B cell (primary cell): ENCODE measurements at regions not wholly inside any gene's neighbourhood (a gene's known extent, or its start where the extent isn't known, plus 50 kb on each side); places are given as distances from the start of the nearest gene placed in this dataset.

Source experiments
- ATAC-seq: fragments of 200-7000 bp; cut with Tn5 transposase; one replicate; pipeline ENCODE4 v1.10.0; 2021; ENCODE audit warnings: low read depth, mild to moderate bottlenecking, moderate number of reproducible peaks, moderate library complexity
- CTCF ChIA-PET: fragments of 350-600 bp; sonication (Branson Sonifier 250); formaldehyde crosslinking; loops from one replicate; lab custom pipeline; 2021; ENCODE audit warnings: antibody characterized with exemption, inconsistent platforms; lab: Charles Lee
- POLR2A ChIA-PET: fragments of 350-600 bp; sonication (Branson Sonifier 250); formaldehyde crosslinking; loops from one replicate; lab custom pipeline; 2021; ENCODE audit warnings: antibody characterized with exemption; lab: Charles Lee
- DNase-seq: peaks from one replicate; pipeline ENCODE4 v3.0.0; 2013
- H2AFZ ChIP-seq: 2 replicates; pipeline ENCODE4 v1.6.1; 2012; ENCODE audit warnings: mild to moderate bottlenecking, low read depth, low read length; ENCODE audit not compliant: insufficient read depth, poor library complexity, severe bottlenecking
- H3K27ac ChIP-seq, 2 donors: 1 replicate in 1 of 2; 2 replicates in 1 of 2; pipeline ENCODE4 v1.5.1; 2012 to 2013; ENCODE audit warnings: low read length in 2 of 2, mild to moderate bottlenecking in 2 of 2, moderate library complexity in 1 of 2
- H3K27me3 ChIP-seq, 4 experiments: fragments of 200-600 bp in 1 of 4; sonication (generic) in 1 of 4; replicated peaks in 1 of 4; 1 replicate in 2 of 4; 2 replicates in 2 of 4; pipeline versions ENCODE4 v1.6.1 to v1.7.0; 2013 to 2016; ENCODE audit warnings: low read length in 3 of 4, mild to moderate bottlenecking in 2 of 4, mixed read lengths in 1 of 4, moderate library complexity in 1 of 4; ENCODE audit not compliant: insufficient read depth in 4 of 4, control insufficient read depth in 3 of 4; ENCODE audit errors: control extremely low read depth in 1 of 4
- H3K36me3 ChIP-seq, 2 experiments: replicated peaks in 1 of 2; 1 replicate in 1 of 2; 2 replicates in 1 of 2; pipeline versions ENCODE4 v1.6.1 to v1.7.1; 2013; ENCODE audit warnings: low read length in 1 of 2; ENCODE audit not compliant: insufficient read depth in 2 of 2, control insufficient read depth in 1 of 2; ENCODE audit errors: control extremely low read depth in 1 of 2, extremely low read depth in 1 of 2
- H3K4me1 ChIP-seq, 2 donors: fragments of 200-600 bp in 1 of 2; sonication (generic) in 1 of 2; 1 replicate in 1 of 2; 2 replicates in 1 of 2; pipeline versions ENCODE4 v1.5.1 to v1.6.1; 2013 to 2017; ENCODE audit warnings: low read length in 2 of 2; ENCODE audit not compliant: control insufficient read depth in 2 of 2, insufficient read depth in 2 of 2
- H3K4me2 ChIP-seq: replicated peaks from 2 replicates; pipeline ENCODE3; 2012; ENCODE audit warnings: mild to moderate bottlenecking, low read depth, low read length; ENCODE audit not compliant: poor library complexity, severe bottlenecking
- H3K4me3 ChIP-seq, 5 experiments: fragments of 200-600 bp in 1 of 5; sonication (generic) in 1 of 5; 1 replicate in 3 of 5; 2 replicates in 2 of 5; pipeline versions ENCODE4 v1.5.1 to v1.7.0; 2011 to 2016; ENCODE audit warnings: low read length in 4 of 5, mild to moderate bottlenecking in 4 of 5, low read depth in 2 of 5, control low read depth in 1 of 5, moderate library complexity in 1 of 5; ENCODE audit not compliant: insufficient read depth in 1 of 5; ENCODE audit errors: control extremely low read depth in 1 of 5, extremely low read depth in 1 of 5
- H3K79me2 ChIP-seq: fragments of 200-600 bp; sonication (generic); one replicate; pipeline ENCODE4 v1.6.0; 2016; ENCODE audit warnings: low read length; ENCODE audit not compliant: control insufficient read depth, insufficient read depth
- H3K9ac ChIP-seq: fragments of 200-600 bp; sonication (generic); 2 replicates; pipeline ENCODE4 v1.6.1; 2017; ENCODE audit warnings: mild to moderate bottlenecking, low read length, moderate library complexity
- H3K9me3 ChIP-seq, 3 donors: one replicate each; pipeline versions ENCODE4 v1.6.1 to v1.7.1; 2013; ENCODE audit warnings: low read length in 2 of 3; ENCODE audit not compliant: control insufficient read depth in 2 of 3, insufficient read depth in 1 of 3; ENCODE audit errors: control extremely low read depth in 1 of 3
- H4K20me1 ChIP-seq: 2 replicates; pipeline ENCODE4 v1.6.0; 2012; ENCODE audit warnings: mild to moderate bottlenecking, low read length; ENCODE audit not compliant: insufficient read depth, control insufficient read depth, poor library complexity, severe bottlenecking
- H3K27ac Mint-ChIP-seq: one replicate; pipeline ENCODE4 v1.8.0; 2021; ENCODE audit warnings: mixed read lengths
- H3K27me3 Mint-ChIP-seq: one replicate; pipeline ENCODE4 v1.8.0; 2021; ENCODE audit warnings: mixed read lengths
- H3K4me1 Mint-ChIP-seq: one replicate; pipeline ENCODE4 v1.8.0; 2021; ENCODE audit warnings: mixed read lengths
- H3K4me3 Mint-ChIP-seq: one replicate; pipeline ENCODE4 v1.8.0; 2021; ENCODE audit warnings: mixed read lengths
- H3K9me3 Mint-ChIP-seq: one replicate; pipeline ENCODE4 v1.8.0; 2022; ENCODE audit warnings: mixed read lengths; ENCODE audit not compliant: insufficient read depth
- EZH2 ChIP-seq: IDR thresholded peaks from 2 replicates; pipeline ENCODE4 v1.6.1; 2012; ENCODE audit warnings: borderline replicate concordance, low read depth, mild to moderate bottlenecking, moderate library complexity, low read length; ENCODE audit not compliant: insufficient read depth, poor library complexity, severe bottlenecking
- WGBS: methylation state at CpG from one replicate; pipeline ENCODE4 v1.1.5; 2013; ENCODE audit warnings: missing lambda C conversion rate; ENCODE audit not compliant: insufficient coverage; 5-methylcytosine and 5-hydroxymethylcytosine counted together
- intact Hi-C: fragments of 100-400 bp; cut with micrococcal nuclease; formaldehyde crosslinking; loops from one replicate; pipeline ENCODE4 v1.10.0; 2022
- TF ChIP-seq, protein P1 (sequence below): fragments of 200-600 bp; IDR thresholded peaks from one replicate; pipeline ENCODE4 v1.8.0; 2022; ENCODE audit warnings: antibody characterized with exemption, mild to moderate bottlenecking

DNA sequence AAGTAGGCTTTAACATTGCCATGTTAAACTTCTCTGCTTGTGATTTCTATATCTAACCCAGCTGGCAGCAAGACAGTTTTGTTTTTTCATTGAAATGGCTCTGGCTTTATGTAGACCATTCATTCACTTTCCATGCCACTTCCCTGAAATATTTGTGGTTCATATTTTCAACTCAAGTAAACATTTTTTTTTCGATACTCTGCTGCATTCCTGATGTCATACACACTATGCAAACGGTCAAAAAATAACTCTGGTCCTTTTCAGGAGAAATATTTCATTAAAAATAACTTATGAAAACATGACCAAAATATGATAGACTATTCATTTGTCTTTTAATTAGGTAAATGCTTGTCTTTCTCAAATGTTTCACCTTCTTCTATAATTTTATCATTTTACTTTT lies 116.3 kb downstream of the USP22 start:
- no peak overlapping the region for H3K27ac ChIP-seq
- ATAC-seq (no peak), DNase-seq (no peak)
- no peaks in the 10 kb centered on the region for H3K27me3 ChIP-seq
- H3K9me3 ChIP-seq: no peaks in the 10 kb centered on the region
- no peak overlapping the region for H3K4me3 Mint-ChIP-seq
- H3K9ac ChIP-seq: no peak overlapping the region
- CTCF ChIA-PET: interaction anchor here (0.6 kb wide), 1 partner anchor 82 kb away, joined by 3 read pairs; no protein-coding TSS in a partner anchor
- H3K4me1 ChIP-seq: no peaks in the 10 kb centered on the region
- 100% methylated on average over 1 of the region's 2 CpGs for WGBS
- no peak overlapping the region for H2AFZ ChIP-seq
- peaks cover 5% of the 10 kb centered on the region for H3K27me3 Mint-ChIP-seq
- no peak overlapping the region for H3K4me2 ChIP-seq
- H4K20me1 ChIP-seq: no peaks in the 10 kb centered on the region
- no peaks in the 10 kb centered on the region for H3K9me3 Mint-ChIP-seq
- H3K36me3 ChIP-seq: no peaks in the 10 kb centered on the region
- no peak overlapping the region for H3K27ac Mint-ChIP-seq
- TF ChIP-seq, protein P1, sequence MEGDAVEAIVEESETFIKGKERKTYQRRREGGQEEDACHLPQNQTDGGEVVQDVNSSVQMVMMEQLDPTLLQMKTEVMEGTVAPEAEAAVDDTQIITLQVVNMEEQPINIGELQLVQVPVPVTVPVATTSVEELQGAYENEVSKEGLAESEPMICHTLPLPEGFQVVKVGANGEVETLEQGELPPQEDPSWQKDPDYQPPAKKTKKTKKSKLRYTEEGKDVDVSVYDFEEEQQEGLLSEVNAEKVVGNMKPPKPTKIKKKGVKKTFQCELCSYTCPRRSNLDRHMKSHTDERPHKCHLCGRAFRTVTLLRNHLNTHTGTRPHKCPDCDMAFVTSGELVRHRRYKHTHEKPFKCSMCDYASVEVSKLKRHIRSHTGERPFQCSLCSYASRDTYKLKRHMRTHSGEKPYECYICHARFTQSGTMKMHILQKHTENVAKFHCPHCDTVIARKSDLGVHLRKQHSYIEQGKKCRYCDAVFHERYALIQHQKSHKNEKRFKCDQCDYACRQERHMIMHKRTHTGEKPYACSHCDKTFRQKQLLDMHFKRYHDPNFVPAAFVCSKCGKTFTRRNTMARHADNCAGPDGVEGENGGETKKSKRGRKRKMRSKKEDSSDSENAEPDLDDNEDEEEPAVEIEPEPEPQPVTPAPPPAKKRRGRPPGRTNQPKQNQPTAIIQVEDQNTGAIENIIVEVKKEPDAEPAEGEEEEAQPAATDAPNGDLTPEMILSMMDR: no peak
- no peak for TF ChIP-seq EZH2
- no peaks in the 10 kb centered on the region for H3K79me2 ChIP-seq
- POLR2A ChIA-PET: no interaction called here
- H3K4me3 ChIP-seq: no peak overlapping the region
- H3K4me1 Mint-ChIP-seq: peaks cover 6% of the 10 kb centered on the region
- intact Hi-C loops: no loop called here

DNA sequence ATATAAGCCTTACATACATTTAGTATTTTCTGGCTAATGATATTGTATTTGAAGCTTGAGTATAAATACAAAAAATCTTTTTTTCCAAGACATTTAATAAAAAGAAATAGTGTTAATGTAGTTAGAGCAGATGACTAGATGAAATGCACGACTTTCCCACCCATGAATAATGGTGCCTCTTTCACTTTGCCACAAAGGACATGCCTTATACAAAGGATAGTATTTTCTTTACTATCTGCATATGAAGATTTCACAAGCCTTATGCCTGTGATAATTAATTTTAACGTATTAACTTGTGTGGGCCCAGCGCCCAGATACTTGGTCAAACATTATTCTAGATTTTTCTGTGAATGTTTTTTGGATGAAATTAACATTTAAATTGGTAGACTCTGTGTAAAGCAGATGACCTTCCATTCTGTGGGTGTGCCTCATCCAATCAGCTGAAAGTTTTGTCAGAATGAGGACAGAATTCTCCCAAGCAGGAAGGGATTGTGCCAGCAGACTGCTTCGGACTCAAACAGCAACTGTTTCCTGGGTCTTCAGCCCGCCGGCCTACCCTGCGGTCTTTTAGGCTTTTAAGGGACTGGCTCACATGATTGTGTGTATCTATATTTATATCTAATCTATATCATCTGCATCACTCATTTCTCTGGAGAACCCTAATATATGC lies 115.4 kb downstream of the USP22 start:
- no peaks in the 10 kb centered on the region for H3K9me3 Mint-ChIP-seq
- no peak overlapping the region for H3K27ac Mint-ChIP-seq
- DNase-seq: no peak
- peaks cover 5% of the 10 kb centered on the region for H3K27me3 Mint-ChIP-seq
- Histone ChIP-seq H3K4me3 (no peak overlapping the region), H3K27ac (no peak overlapping the region), H3K9ac (no peak overlapping the region), H3K36me3 (no peaks in the 10 kb centered on the region), H4K20me1 (no peaks in the 10 kb centered on the region), H3K9me3 (no peaks in the 10 kb centered on the region), H3K79me2 (no peaks in the 10 kb centered on the region), H3K4me1 (no peaks in the 10 kb centered on the region), H2AFZ (no peak overlapping the region), H3K27me3 (peaks cover 0 to 4% (median 0%) of the 10 kb centered on the region in 4 experiments), H3K4me2 (no peak overlapping the region)
- H3K4me3 Mint-ChIP-seq: no peak overlapping the region
- CTCF ChIA-PET: no interaction called here
- POLR2A ChIA-PET: no interaction called here
- intact Hi-C loops: no loop called here
- peaks cover 6% of the 10 kb centered on the region for H3K4me1 Mint-ChIP-seq
- WGBS: 100% methylated on average over 1 of the region's 7 CpGs
- no peak for ATAC-seq
- TF ChIP-seq EZH2: no peak
- TF ChIP-seq, protein P1: no peak
